Esophagus muscularis mucosa (tissue), 4 donors: ENCODE measurements at regions not wholly inside any gene's neighbourhood (a gene's known extent, or its start where the extent isn't known, plus 50 kb on each side); places are given as distances from the start of the nearest gene placed in this dataset.
A peak's percentile ranks its signal among the peaks of the same experiment; 100 is the strongest.
"Not testable (repeated sequence)": the region's sequence is repeated elsewhere in the genome, so short reads cannot be mapped to it uniquely, and the experiment has no call there.

Source experiments
- DNase-seq: peaks from one replicate; pipeline ENCODE4 v3.0.0-alpha.2; 2017; ENCODE audit errors: extremely low spot score
- H3K27ac ChIP-seq, 4 donors: fragments of 200-600 bp; sonication (generic); replicated peaks in 1 of 4; 1 replicate in 3 of 4; 2 replicates in 1 of 4; pipeline ENCODE4 v1.5.1; 2016 to 2019; ENCODE audit warnings: mild to moderate bottlenecking in 1 of 4
- H3K27me3 ChIP-seq, 4 donors: fragments of 200-600 bp; sonication (generic); one replicate each; pipeline versions ENCODE4 v1.5.1 to v1.6.0; 2016 to 2019
- H3K36me3 ChIP-seq, 4 donors: fragments of 200-600 bp; sonication (generic); one replicate each; pipeline ENCODE4 v1.5.1; 2016 to 2019
- H3K4me1 ChIP-seq, 4 donors: fragments of 200-600 bp; sonication (generic); one replicate each; pipeline ENCODE4 v1.5.1; 2016 to 2019
- H3K4me3 ChIP-seq, 4 donors: fragments of 200-600 bp; sonication (generic); 1 replicate in 2 of 4; 2 replicates in 2 of 4; pipeline ENCODE4 v1.5.1; 2016 to 2019; ENCODE audit warnings: mild to moderate bottlenecking in 4 of 4, moderate library complexity in 1 of 4
- H3K9me3 ChIP-seq, 4 donors: fragments of 200-600 bp; sonication (generic); 1 replicate in 3 of 4; 2 replicates in 1 of 4; pipeline ENCODE4 v1.5.1; 2016 to 2019
- WGBS: methylation state at CpG from one replicate; pipeline ENCODE4 v1.1.5; 2018; 5-methylcytosine and 5-hydroxymethylcytosine counted together
- intact Hi-C: fragments of 100-400 bp; cut with DNase I; formaldehyde crosslinking; loops from one replicate; pipeline ENCODE4 v1.15.1; 2023
- TF ChIP-seq, protein P1 (sequence below), 3 experiments: fragments of 200-600 bp in 2 of 3; fragments of 450-650 bp in 1 of 3; sonication (generic) in 2 of 3; IDR thresholded peaks; one replicate each; pipeline ENCODE4 v1.5.1; 2017 to 2019; ENCODE audit warnings: antibody characterized with exemption in 3 of 3, mild to moderate bottlenecking in 2 of 3, moderate library complexity in 1 of 3

DNA sequence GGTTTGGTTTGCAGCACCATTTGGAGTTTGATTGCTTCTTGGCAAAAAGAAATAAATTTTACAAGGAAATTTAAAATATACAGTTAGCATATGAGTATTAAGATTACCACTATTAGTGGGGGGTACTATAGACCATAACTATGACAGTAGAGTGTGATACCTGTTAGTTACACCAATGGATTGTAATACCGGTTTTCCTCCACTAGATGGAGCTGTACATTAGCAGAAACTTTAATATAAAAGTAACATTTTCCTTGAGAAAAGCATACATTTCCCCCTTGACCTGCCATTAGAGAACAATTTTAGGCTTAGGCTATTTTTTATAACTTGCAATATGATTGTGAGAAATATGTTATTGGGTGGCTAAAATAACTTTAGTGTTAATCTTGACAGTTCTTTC, 163.9 kb upstream of the TGIF2LX start:
- DNase-seq, H3K27ac ChIP-seq, H3K4me3 ChIP-seq, intact Hi-C loops, H3K9me3 ChIP-seq, H3K4me1 ChIP-seq, H3K36me3 ChIP-seq, H3K27me3 ChIP-seq: not testable (repeated sequence)
- TF ChIP-seq, protein P1, sequence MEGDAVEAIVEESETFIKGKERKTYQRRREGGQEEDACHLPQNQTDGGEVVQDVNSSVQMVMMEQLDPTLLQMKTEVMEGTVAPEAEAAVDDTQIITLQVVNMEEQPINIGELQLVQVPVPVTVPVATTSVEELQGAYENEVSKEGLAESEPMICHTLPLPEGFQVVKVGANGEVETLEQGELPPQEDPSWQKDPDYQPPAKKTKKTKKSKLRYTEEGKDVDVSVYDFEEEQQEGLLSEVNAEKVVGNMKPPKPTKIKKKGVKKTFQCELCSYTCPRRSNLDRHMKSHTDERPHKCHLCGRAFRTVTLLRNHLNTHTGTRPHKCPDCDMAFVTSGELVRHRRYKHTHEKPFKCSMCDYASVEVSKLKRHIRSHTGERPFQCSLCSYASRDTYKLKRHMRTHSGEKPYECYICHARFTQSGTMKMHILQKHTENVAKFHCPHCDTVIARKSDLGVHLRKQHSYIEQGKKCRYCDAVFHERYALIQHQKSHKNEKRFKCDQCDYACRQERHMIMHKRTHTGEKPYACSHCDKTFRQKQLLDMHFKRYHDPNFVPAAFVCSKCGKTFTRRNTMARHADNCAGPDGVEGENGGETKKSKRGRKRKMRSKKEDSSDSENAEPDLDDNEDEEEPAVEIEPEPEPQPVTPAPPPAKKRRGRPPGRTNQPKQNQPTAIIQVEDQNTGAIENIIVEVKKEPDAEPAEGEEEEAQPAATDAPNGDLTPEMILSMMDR (IDR thresholded peaks at IDR 0.05), result peak; percentile 28 to 50 (median 47)
- WGBS, result 0% methylated on average over 1 of the region's 1 CpG

DNA sequence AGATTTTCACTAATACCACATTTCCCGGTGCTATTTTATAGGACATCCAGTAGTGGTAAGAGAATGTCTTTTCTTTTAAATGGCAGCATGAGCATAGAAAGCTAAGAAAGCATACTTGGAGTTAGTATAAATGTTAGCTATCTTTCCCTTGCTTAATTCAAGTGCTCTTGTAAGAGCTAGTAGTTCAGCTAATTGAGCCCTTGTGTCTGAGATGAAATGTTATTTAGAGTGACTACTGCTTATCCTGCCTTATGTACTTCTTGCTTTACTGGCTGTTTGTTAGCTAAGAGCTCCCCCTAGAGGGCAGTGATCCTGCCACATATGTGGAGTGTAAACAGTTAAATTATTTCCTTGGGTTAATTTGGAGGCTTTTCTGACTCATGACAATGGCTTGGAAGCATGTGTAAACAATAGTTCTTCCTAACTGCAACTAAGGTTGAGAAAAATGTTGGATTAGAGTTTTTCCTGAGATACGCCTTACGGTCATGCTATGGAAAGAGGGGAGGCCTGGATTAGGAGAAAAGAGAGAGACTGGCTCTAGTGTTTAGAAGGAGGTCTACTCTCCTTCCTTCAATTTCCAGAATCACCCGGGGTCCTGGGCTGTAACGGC, 162.5 kb upstream of the TGIF2LX start:
- DNase-seq, H3K9me3 ChIP-seq, H3K27ac ChIP-seq, H3K36me3 ChIP-seq, H3K4me3 ChIP-seq, H3K4me1 ChIP-seq, intact Hi-C loops, H3K27me3 ChIP-seq: not testable (repeated sequence)
- WGBS, result 82% methylated on average over 5 of the region's 5 CpGs

DNA sequence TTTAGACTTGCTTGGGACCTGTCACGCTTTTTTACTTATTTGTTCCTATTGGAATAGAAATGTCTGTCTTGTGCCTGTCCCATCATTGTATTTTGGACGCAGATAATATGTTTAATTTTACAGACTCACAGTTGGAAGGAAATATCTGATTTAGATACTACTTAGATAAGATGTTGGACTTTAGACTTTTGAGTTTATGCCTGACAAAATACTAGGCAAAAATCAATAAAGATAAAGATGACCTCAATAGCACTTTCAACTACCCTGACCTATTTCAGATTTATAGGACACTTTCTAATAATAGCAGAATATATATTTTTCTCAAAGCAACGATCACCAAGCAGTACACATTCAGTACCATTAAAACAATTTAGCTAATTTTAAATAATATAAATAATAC, 150.1 kb upstream of the TGIF2LX start:
- H3K4me1 ChIP-seq, intact Hi-C loops, H3K27me3 ChIP-seq, H3K27ac ChIP-seq, H3K4me3 ChIP-seq, H3K9me3 ChIP-seq, H3K36me3 ChIP-seq, DNase-seq: not testable (repeated sequence)
- WGBS, result 73% methylated on average over 3 of the region's 3 CpGs

DNA sequence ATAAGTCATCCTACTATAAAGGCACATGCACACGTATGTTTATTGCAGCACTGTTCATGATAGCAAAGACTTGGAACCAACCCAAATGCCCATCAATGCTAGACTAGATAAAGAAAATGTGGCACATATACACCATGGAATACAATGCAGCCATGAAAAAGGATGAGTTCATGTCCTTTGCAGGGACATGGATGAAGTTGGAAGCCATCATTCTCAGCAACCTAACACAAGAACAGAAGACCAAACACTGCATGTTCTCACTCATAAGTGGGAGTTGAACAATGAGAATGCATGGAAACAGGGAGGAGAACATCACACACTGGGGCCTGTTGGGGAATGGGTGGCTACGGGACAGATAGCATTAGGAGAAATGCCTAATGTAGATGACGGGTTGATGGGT, 110.3 kb upstream of the TGIF2LX start:
- DNase-seq, H3K4me3 ChIP-seq, H3K27ac ChIP-seq, H3K4me1 ChIP-seq, H3K27me3 ChIP-seq, H3K36me3 ChIP-seq, H3K9me3 ChIP-seq, intact Hi-C loops: not testable (repeated sequence)
- WGBS, result 88% methylated on average over 3 of the region's 3 CpGs

DNA sequence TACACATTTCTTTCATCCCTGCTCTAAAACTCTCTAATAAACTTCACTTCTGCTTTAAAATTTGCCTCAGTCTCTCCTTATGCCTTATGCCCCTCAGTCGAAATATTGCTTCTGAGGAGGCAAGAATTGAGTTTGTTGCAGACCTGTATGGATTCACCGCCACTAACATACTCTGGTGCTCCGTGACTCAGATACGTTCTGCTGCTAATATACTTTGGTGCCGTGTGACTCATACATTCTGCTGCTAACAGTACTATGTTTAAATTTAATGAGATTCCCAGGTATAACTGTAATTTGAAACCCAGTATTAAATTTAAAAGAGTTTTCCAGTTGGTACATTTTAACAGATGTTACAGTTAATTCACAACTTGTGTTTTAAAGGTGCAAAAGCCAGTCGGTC, 82.0 kb upstream of the TGIF2LX start:
- H3K4me3 ChIP-seq, H3K27ac ChIP-seq, H3K9me3 ChIP-seq, H3K36me3 ChIP-seq, H3K27me3 ChIP-seq, DNase-seq, intact Hi-C loops, H3K4me1 ChIP-seq: not testable (repeated sequence)
- WGBS, result 84% methylated on average over 6 of the region's 6 CpGs

DNA sequence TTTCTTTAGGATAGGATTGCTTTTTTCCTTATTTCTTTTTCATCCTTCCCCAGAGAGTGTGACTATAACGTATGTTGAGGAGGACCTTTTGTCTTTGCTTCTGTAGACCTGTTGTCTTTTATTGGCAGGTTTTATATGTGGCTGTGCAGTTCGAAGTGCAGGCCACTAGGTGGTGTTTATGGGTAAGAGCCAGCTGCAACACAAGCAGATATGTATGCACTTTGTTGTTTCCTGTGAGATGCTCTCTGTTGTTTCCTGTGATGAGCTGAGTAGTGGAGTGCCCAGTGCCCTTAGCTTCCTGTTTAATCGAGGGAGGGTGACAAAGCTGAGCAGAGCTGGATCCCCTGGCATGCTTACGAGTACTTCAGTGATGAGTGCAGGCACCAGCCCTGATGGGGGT, 50.0 kb upstream of the TGIF2LX start:
- H3K4me3 ChIP-seq, H3K27ac ChIP-seq, H3K36me3 ChIP-seq, H3K9me3 ChIP-seq, H3K27me3 ChIP-seq, H3K4me1 ChIP-seq, intact Hi-C loops, DNase-seq: not testable (repeated sequence)
- 8% methylated on average over 2 of the region's 4 CpGs for WGBS
- TF ChIP-seq, protein P1 (IDR thresholded peaks at IDR 0.05), result peak in 1 of 3 experiments; percentile 5
